Neural progenitor cell (in vitro differentiated cells): ENCODE measurements at regions not wholly inside any gene's neighbourhood (a gene's known extent, or its start where the extent isn't known, plus 50 kb on each side); places are given as distances from the start of the nearest gene placed in this dataset.

Experiments
- DNase-seq: peaks from one replicate; pipeline ENCODE4 v3.0.0-alpha.2; 2016; ENCODE audit warnings: low spot score
- H2AFZ ChIP-seq: fragments of 200-600 bp; sonication (generic); replicated peaks from 2 replicates; pipeline ENCODE4 v1.6.1; 2016; ENCODE audit warnings: antibody characterized with exemption
- H3F3A ChIP-seq: fragments of 200-600 bp; sonication (generic); 2 replicates; pipeline ENCODE4 v1.6.1; 2016; ENCODE audit warnings: antibody characterized with exemption, low read depth
- H3K27ac ChIP-seq: fragments of 200-600 bp; sonication (generic); 2 replicates; pipeline ENCODE4 v1.5.1; 2016; ENCODE audit warnings: mild to moderate bottlenecking
- H3K27me3 ChIP-seq: fragments of 200-600 bp; sonication (generic); 2 replicates; pipeline ENCODE4 v1.6.1; 2016; ENCODE audit warnings: mild to moderate bottlenecking, moderate library complexity
- H3K36me3 ChIP-seq: fragments of 200-600 bp; sonication (generic); 2 replicates; pipeline ENCODE4 v1.5.1; 2016
- H3K4me1 ChIP-seq: fragments of 200-600 bp; sonication (generic); 2 replicates; pipeline ENCODE4 v1.6.1; 2016; ENCODE audit warnings: mixed run types
- H3K4me2 ChIP-seq: fragments of 200-600 bp; sonication (generic); 2 replicates; pipeline ENCODE4 v1.6.1; 2016
- H3K4me3 ChIP-seq: fragments of 200-600 bp; sonication (generic); 2 replicates; pipeline ENCODE4 v1.5.1; 2016
- H3K79me2 ChIP-seq: fragments of 200-600 bp; sonication (generic); 2 replicates; pipeline ENCODE4 v1.6.1; 2016; ENCODE audit warnings: low read depth
- H3K9ac ChIP-seq: fragments of 200-600 bp; sonication (generic); 2 replicates; pipeline ENCODE4 v1.6.1; 2016
- H3K9me3 ChIP-seq: fragments of 200-600 bp; sonication (generic); 2 replicates; pipeline ENCODE4 v1.5.1; 2016; ENCODE audit warnings: low read depth
- H4K20me1 ChIP-seq: fragments of 200-600 bp; sonication (generic); 2 replicates; pipeline ENCODE4 v1.6.1; 2016; ENCODE audit warnings: low read depth
- H3K27ac Mint-ChIP-seq: 3 replicates; pipeline ENCODE4 v1.8.0; 2021; ENCODE audit warnings: mixed read lengths
- H3K27me3 Mint-ChIP-seq: 2 replicates; pipeline ENCODE4 v1.8.0; 2022; ENCODE audit warnings: low read depth, mild to moderate bottlenecking, inconsistent platforms, moderate library complexity, mixed read lengths; ENCODE audit not compliant: insufficient read depth
- H3K36me3 Mint-ChIP-seq: 3 replicates; pipeline ENCODE4 v1.8.0; 2021; ENCODE audit warnings: mixed read lengths
- H3K4me1 Mint-ChIP-seq: 3 replicates; pipeline ENCODE4 v1.8.0; 2021; ENCODE audit warnings: mixed read lengths
- H3K4me3 Mint-ChIP-seq: 3 replicates; pipeline ENCODE4 v1.8.0; 2021; ENCODE audit warnings: mild to moderate bottlenecking, moderate library complexity, mixed read lengths
- H3K9me3 Mint-ChIP-seq: 3 replicates; pipeline ENCODE4 v1.8.0; 2020; ENCODE audit warnings: mixed read lengths
- EZH2 ChIP-seq: fragments of 200-600 bp; sonication (generic); IDR thresholded peaks from 2 replicates; pipeline ENCODE4 v1.6.1; 2017; ENCODE audit warnings: antibody characterized with exemption, mild to moderate bottlenecking, moderate library complexity
- EZH2phosphoT487 ChIP-seq: fragments of 200-600 bp; sonication (generic); IDR thresholded peaks from 2 replicates; pipeline ENCODE4 v1.6.1; 2017; ENCODE audit warnings: antibody characterized with exemption
- TF ChIP-seq, protein P1 (sequence below): fragments of 200-600 bp; sonication (generic); IDR thresholded peaks from 2 replicates; pipeline ENCODE4 v1.5.1; 2017; ENCODE audit warnings: antibody characterized with exemption, mild to moderate bottlenecking

DNA sequence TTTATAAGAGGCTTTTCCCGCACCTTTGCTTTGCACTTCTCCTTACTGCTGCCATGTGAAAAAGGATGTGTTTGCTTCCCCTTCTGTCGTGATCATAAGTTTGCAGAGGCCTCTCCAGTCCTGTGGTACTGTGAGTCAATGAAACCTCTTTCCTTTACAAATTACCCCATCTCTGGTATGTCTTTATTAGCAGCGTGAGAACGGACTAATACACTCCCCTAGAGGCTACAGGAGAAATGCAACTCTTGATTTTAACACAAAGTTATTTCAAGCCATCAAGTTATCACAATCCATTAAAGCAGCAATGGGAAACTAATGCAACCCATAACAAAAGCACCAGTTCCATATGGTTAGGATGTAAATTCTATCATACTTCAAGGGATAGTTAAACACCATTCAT lies 1378.8 kb upstream of the DDX18 start:
- Histone ChIP-seq H2AFZ (no peak overlapping the region), H4K20me1 (no peaks in the 10 kb centered on the region), H3K79me2 (no peaks in the 10 kb centered on the region), H3K27ac (no peak overlapping the region), H3K4me1 (no peaks in the 10 kb centered on the region), H3K9ac (no peak overlapping the region), H3K36me3 (no peaks in the 10 kb centered on the region), H3K9me3 (no peaks in the 10 kb centered on the region), H3K4me2 (no peak overlapping the region), H3K27me3 (no peaks in the 10 kb centered on the region), H3K4me3 (no peak overlapping the region), H3F3A (no peaks in the 10 kb centered on the region)
- Mint-ChIP-seq H3K4me3 (no peak overlapping the region), H3K9me3 (peaks cover 10% of the 10 kb centered on the region), H3K36me3 (no peaks in the 10 kb centered on the region), H3K27me3 (no peaks in the 10 kb centered on the region), H3K27ac (no peak overlapping the region), H3K4me1 (peaks cover 6% of the 10 kb centered on the region)
- TF ChIP-seq, protein P1, sequence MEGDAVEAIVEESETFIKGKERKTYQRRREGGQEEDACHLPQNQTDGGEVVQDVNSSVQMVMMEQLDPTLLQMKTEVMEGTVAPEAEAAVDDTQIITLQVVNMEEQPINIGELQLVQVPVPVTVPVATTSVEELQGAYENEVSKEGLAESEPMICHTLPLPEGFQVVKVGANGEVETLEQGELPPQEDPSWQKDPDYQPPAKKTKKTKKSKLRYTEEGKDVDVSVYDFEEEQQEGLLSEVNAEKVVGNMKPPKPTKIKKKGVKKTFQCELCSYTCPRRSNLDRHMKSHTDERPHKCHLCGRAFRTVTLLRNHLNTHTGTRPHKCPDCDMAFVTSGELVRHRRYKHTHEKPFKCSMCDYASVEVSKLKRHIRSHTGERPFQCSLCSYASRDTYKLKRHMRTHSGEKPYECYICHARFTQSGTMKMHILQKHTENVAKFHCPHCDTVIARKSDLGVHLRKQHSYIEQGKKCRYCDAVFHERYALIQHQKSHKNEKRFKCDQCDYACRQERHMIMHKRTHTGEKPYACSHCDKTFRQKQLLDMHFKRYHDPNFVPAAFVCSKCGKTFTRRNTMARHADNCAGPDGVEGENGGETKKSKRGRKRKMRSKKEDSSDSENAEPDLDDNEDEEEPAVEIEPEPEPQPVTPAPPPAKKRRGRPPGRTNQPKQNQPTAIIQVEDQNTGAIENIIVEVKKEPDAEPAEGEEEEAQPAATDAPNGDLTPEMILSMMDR: peak; percentile 37
- TF ChIP-seq EZH2phosphoT487: no peak
- peak; percentile 9 for DNase-seq

DNA sequence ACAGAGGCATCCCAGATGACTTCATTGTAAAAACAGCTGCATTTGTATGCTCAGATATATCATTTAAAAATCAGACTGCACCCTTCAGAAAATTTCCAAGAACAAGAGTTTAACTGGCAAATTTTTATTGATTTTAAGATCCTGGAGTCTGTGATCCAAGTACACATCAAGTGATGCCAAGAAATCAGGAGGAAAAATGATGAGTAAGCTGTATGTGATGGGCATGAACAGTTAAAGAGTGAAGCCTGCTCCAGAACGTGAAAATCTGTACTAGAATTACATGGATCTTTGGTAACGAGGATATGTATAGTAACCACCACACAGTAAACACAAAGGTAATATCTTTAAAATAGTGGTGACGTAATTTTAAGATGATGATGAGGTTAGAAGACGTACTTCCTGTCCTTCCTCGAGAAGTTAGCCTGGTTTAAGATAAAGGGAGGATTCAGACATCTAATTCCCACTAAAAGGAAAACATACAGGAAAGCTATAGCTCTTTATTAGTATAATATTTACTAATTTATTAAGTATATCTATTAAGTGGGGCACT lies 1374.3 kb upstream of the DDX18 start:
- no peak for DNase-seq
- H3K27ac ChIP-seq: no peak overlapping the region
- H3K27me3 Mint-ChIP-seq: no peaks in the 10 kb centered on the region

DNA sequence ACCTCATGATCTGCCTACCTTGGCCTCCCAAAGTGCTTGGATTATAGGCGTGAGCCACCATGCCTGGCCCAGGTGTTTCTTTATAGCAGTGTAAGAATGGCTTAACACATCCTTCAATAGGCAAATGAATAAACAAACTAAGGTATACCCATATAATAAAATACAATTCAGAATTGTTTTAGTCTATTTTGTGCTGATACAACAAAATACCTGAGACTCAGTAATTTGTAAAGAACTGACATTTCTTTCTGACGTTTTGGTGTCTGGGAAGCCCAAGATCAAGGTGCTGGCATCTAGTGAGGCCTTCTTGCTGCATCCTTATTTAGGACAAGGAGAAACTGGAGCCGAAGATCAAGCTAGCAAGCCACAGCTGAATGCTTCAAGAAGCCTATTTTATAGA lies 1372.1 kb upstream of the DDX18 start:
- no peaks in the 10 kb centered on the region for H3K27me3 ChIP-seq
- H3K4me3 ChIP-seq: no peak overlapping the region
- no peaks in the 10 kb centered on the region for H4K20me1 ChIP-seq
- no peaks in the 10 kb centered on the region for H3F3A ChIP-seq
- DNase-seq: no peak
- Mint-ChIP-seq H3K4me1 (peaks cover 6% of the 10 kb centered on the region), H3K27ac (no peak overlapping the region), H3K36me3 (no peaks in the 10 kb centered on the region), H3K9me3 (no peaks in the 10 kb centered on the region), H3K4me3 (no peak overlapping the region), H3K27me3 (no peaks in the 10 kb centered on the region)
- H3K4me1 ChIP-seq: no peaks in the 10 kb centered on the region
- H3K27ac ChIP-seq: no peak overlapping the region
- no peak overlapping the region for H3K4me2 ChIP-seq
- H3K9ac ChIP-seq: no peak overlapping the region
- H2AFZ ChIP-seq: no peak overlapping the region
- H3K9me3 ChIP-seq: no peaks in the 10 kb centered on the region
- H3K79me2 ChIP-seq: no peaks in the 10 kb centered on the region
- H3K36me3 ChIP-seq: no peaks in the 10 kb centered on the region
- TF ChIP-seq EZH2 (no peak), EZH2phosphoT487 (no peak)
- TF ChIP-seq, protein P1: no peak

More for the DNA sequence above, 1374.3 kb upstream of the DDX18 start:
- no peaks in the 10 kb centered on the region for H3K9me3 ChIP-seq
- H3K36me3 ChIP-seq: no peaks in the 10 kb centered on the region
- H3K4me3 ChIP-seq: no peak overlapping the region
- H3K4me1 ChIP-seq: no peaks in the 10 kb centered on the region
- H3K79me2 ChIP-seq: no peaks in the 10 kb centered on the region
- TF ChIP-seq EZH2: no peak
- TF ChIP-seq, protein P1: no peak
- TF ChIP-seq EZH2phosphoT487: no peak
- no peaks in the 10 kb centered on the region for H3K36me3 Mint-ChIP-seq
- H3K27me3 ChIP-seq: no peaks in the 10 kb centered on the region
- no peak overlapping the region for H2AFZ ChIP-seq
- H4K20me1 ChIP-seq: no peaks in the 10 kb centered on the region
- no peak overlapping the region for H3K4me3 Mint-ChIP-seq
- no peak overlapping the region for H3K9ac ChIP-seq
- no peak overlapping the region for H3K27ac Mint-ChIP-seq
- no peak overlapping the region for H3K4me2 ChIP-seq
- peaks cover 6% of the 10 kb centered on the region for H3K4me1 Mint-ChIP-seq
- no peaks in the 10 kb centered on the region for H3K9me3 Mint-ChIP-seq
- no peaks in the 10 kb centered on the region for H3F3A ChIP-seq
